ENCODE measurements at regions not wholly inside any gene's neighbourhood (a gene's known extent, or its start where the extent isn't known, plus 50 kb on each side); places are given as distances from the start of the nearest gene placed in this dataset.

DNA sequence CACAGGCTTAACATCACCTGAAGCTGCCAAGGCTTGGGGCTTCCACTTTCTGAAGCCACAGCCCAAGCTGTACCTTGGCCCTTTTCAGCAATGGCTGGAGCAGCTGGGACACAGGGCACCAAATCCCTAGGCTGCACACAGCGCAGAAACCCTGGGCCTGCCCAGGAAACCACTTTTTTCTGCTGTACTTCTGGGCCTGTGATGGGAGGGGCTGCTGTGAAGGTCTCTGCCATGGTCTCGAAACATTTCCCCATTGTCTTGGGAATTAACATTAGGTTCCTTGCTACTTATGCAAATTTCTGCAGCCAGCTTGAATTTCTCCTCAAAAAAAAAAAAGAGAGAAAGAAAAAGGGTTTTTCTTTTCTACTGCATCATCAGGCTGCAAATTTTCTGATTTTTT lies 219.1 kb downstream of the RPL10L start (continued):
- TF ChIP-seq NONO (IDR thresholded peaks at IDR 0.05; ENCODE audit: low read depth in 2 of 2, low read length in 1 of 2) = no peak
- TF ChIP-seq ZFPM2 (CRISPR knock-in tag; IDR thresholded peaks at IDR 0.05) = no peak
- TF ChIP-seq TCF7 (IDR thresholded peaks at IDR 0.05; ENCODE audit: borderline replicate concordance) = no peak
- TF ChIP-seq LEF1 (IDR thresholded peaks at IDR 0.05) = no peak
- TF ChIP-seq, protein P1, sequence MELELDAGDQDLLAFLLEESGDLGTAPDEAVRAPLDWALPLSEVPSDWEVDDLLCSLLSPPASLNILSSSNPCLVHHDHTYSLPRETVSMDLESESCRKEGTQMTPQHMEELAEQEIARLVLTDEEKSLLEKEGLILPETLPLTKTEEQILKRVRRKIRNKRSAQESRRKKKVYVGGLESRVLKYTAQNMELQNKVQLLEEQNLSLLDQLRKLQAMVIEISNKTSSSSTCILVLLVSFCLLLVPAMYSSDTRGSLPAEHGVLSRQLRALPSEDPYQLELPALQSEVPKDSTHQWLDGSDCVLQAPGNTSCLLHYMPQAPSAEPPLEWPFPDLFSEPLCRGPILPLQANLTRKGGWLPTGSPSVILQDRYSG (tag; conservative IDR thresholded peaks at IDR 0.05; ENCODE audit: low read depth) = no peak
- TF ChIP-seq NR2C1 (IDR thresholded peaks at IDR 0.05) = no peak
- TF ChIP-seq NR2C1 (tag; IDR thresholded peaks at IDR 0.05) = no peak
- no peak for TF ChIP-seq SUPT5H (IDR thresholded peaks at IDR 0.05)
- TF ChIP-seq NFRKB (IDR thresholded peaks at IDR 0.05; ENCODE audit: low read depth) = no peak
- no peak for TF ChIP-seq HNRNPH1 (optimal IDR thresholded peaks at IDR 0.05; ENCODE audit: low read depth, low read length)
- TF ChIP-seq MTA2 (IDR thresholded peaks at IDR 0.05; ENCODE audit: low read depth) = no peak
- TF ChIP-seq NCOA6 (IDR thresholded peaks at IDR 0.05) = no peak
- no peak for TF ChIP-seq ZNF133 (CRISPR knock-in tag; IDR thresholded peaks at IDR 0.05)

DNA sequence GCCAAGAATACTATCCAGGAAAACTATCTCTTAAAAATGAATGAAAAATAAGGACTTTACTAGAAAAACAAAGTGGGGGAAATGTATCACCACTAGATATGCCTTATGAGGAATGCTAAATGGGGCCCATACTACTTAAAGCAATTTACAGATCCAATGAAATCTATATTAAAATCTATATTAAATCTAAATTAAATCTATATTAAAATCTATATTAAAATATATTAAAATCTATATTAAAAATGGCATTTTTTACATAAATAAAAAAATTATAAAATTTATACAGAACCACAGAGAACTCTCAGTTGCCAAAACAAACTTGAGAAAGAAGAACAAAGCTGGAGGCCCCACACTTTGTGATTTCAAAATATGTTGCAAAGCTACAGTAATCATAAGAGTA lies 234.5 kb downstream of the RPL10L start:
- Histone ChIP-seq H3K4me1 (replicated peaks in 1 of 2; ENCODE audit: control insufficient read depth in 2 of 2, insufficient read depth in 2 of 2, low read length in 2 of 2) (no peaks in the 10 kb centered on the region), H3K4me2 (ENCODE audit: insufficient read depth, low read length) (no peak overlapping the region), H3K36me3 (ENCODE audit: control insufficient read depth, insufficient read depth, low read length) (no peaks in the 10 kb centered on the region), H3K9me3 (replicated peaks; ENCODE audit: control insufficient read depth, insufficient read depth, low read depth, low read length) (no peaks in the 10 kb centered on the region), H3K9me1 (ENCODE audit: control insufficient read depth, insufficient read depth, low read length) (no peaks in the 10 kb centered on the region), H4K20me1 (replicated peaks; ENCODE audit: control insufficient read depth, insufficient read depth, low read length) (no peaks in the 10 kb centered on the region), H3K4me3 (no peak overlapping the region), H3K27me3 (ENCODE audit: control insufficient read depth in 2 of 2, insufficient read depth in 2 of 2, low read length in 2 of 2) (no peaks in the 10 kb centered on the region), H3K9ac (ENCODE audit: insufficient read depth in 1 of 2, low read depth in 2 of 2, low read length in 2 of 2) (no peak overlapping the region), H3K79me2 (ENCODE audit: control insufficient read depth, insufficient read depth, low read length) (no peaks in the 10 kb centered on the region), H2AFZ (ENCODE audit: low read depth, low read length) (no peak overlapping the region), H3K27ac (ENCODE audit: extremely low read depth, low read depth, low read length) (no peak overlapping the region)
- no TSS peak for BruUV-seq (replicated peaks)
- no peak for TF ChIP-seq FOSL1 (tag; conservative IDR thresholded peaks at IDR 0.05)
- TF ChIP-seq HIVEP1 (CRISPR knock-in tag; IDR thresholded peaks at IDR 0.05) = no peak
- no peak for TF ChIP-seq ZNF431 (CRISPR knock-in tag; IDR thresholded peaks at IDR 0.05)
- TF ChIP-seq, protein P2, sequence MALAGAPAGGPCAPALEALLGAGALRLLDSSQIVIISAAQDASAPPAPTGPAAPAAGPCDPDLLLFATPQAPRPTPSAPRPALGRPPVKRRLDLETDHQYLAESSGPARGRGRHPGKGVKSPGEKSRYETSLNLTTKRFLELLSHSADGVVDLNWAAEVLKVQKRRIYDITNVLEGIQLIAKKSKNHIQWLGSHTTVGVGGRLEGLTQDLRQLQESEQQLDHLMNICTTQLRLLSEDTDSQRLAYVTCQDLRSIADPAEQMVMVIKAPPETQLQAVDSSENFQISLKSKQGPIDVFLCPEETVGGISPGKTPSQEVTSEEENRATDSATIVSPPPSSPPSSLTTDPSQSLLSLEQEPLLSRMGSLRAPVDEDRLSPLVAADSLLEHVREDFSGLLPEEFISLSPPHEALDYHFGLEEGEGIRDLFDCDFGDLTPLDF (CRISPR knock-in tag; IDR thresholded peaks at IDR 0.05) = no peak
- TF ChIP-seq TAF15 (IDR thresholded peaks at IDR 0.05; ENCODE audit: low read depth, low read length) = no peak
- no peak for TF ChIP-seq MIER1 (IDR thresholded peaks at IDR 0.05; ENCODE audit: low read depth)
- no peak for TF ChIP-seq GATA2 (CRISPR knock-in tag; IDR thresholded peaks at IDR 0.05)
- ChIA-PET CTCF (ENCODE audit: low intra/inter-chr PET ratio) (no interaction called here), POLR2A (no interaction called here)
- in situ Hi-C loops (cut with MboI) = no loop called here
- DNase-seq (ENCODE audit: extremely low read depth in 1 of 4, low spot score in 3 of 4) (no peak), FAIRE-seq (no peak), ATAC-seq (no peak)
- intact Hi-C loops (cut with micrococcal nuclease) = no loop called here

Measured in K562 (cell line).